Hepatocyte (in vitro differentiated cells): ENCODE measurements at regions not wholly inside any gene's neighbourhood (a gene's known extent, or its start where the extent isn't known, plus 50 kb on each side); places are given as distances from the start of the nearest gene placed in this dataset.

Experiments
- DNase-seq: peaks from one replicate; pipeline ENCODE4 v3.0.0-alpha.2; 2016; ENCODE audit warnings: low spot score
- H2AFZ ChIP-seq: fragments of 200-600 bp; sonication (generic); 2 replicates; pipeline ENCODE4 v1.6.0; 2016; ENCODE audit warnings: antibody characterized with exemption, mild to moderate bottlenecking
- H3K27ac ChIP-seq: fragments of 200-600 bp; sonication (generic); 2 replicates; pipeline ENCODE4 v1.5.1; 2016; ENCODE audit warnings: mild to moderate bottlenecking
- H3K27me3 ChIP-seq: fragments of 200-600 bp; sonication (generic); 2 replicates; pipeline ENCODE4 v1.6.1; 2016
- H3K36me3 ChIP-seq: fragments of 200-600 bp; sonication (generic); replicated peaks from 2 replicates; pipeline ENCODE4 v1.5.1; 2016; ENCODE audit warnings: low read depth; ENCODE audit not compliant: insufficient read depth
- H3K4me1 ChIP-seq: fragments of 200-600 bp; sonication (generic); 2 replicates; pipeline ENCODE4 v1.5.1; 2016; ENCODE audit warnings: mild to moderate bottlenecking, moderate library complexity; ENCODE audit not compliant: insufficient read depth
- H3K4me2 ChIP-seq: fragments of 200-600 bp; sonication (generic); 2 replicates; pipeline ENCODE4 v1.6.0; 2016
- H3K4me3 ChIP-seq: fragments of 200-600 bp; sonication (generic); 2 replicates; pipeline ENCODE4 v1.5.1; 2016; ENCODE audit warnings: mild to moderate bottlenecking
- H3K79me2 ChIP-seq: fragments of 200-600 bp; sonication (generic); 2 replicates; pipeline ENCODE4 v1.6.0; 2017; ENCODE audit warnings: mild to moderate bottlenecking
- H3K9me2 ChIP-seq: fragments of 200-600 bp; sonication (generic); replicated peaks from 2 replicates; pipeline ENCODE4 v1.6.0; 2017; ENCODE audit warnings: mild to moderate bottlenecking; ENCODE audit not compliant: insufficient read depth
- H3K9me3 ChIP-seq: fragments of 200-600 bp; sonication (generic); 2 replicates; pipeline ENCODE4 v1.5.1; 2016; ENCODE audit warnings: low read depth, mild to moderate bottlenecking
- H4K20me1 ChIP-seq: fragments of 200-600 bp; sonication (generic); 2 replicates; pipeline ENCODE4 v1.6.0; 2016; ENCODE audit warnings: mild to moderate bottlenecking; ENCODE audit not compliant: insufficient read depth, poor library complexity, severe bottlenecking
- CTCF ChIP-seq: fragments of 200-600 bp; sonication (generic); IDR thresholded peaks from 2 replicates; pipeline ENCODE4 v1.5.1; 2016; ENCODE audit warnings: antibody characterized with exemption, mild to moderate bottlenecking; ENCODE audit not compliant: poor library complexity
- EZH2 ChIP-seq: fragments of 200-600 bp; sonication (generic); IDR thresholded peaks from 2 replicates; pipeline ENCODE4 v1.6.1; 2016; ENCODE audit warnings: antibody characterized with exemption, mild to moderate bottlenecking, borderline replicate concordance
- EZH2phosphoT487 ChIP-seq: fragments of 200-600 bp; sonication (generic); IDR thresholded peaks from one replicate; pipeline ENCODE4 v1.6.1; 2018; ENCODE audit warnings: antibody characterized with exemption, mild to moderate bottlenecking, low read depth, moderate library complexity; ENCODE audit not compliant: unreplicated experiment, severe bottlenecking
- WGBS: methylation state at CpG from one replicate; pipeline ENCODE4 v1.1.6; 2016; ENCODE audit warnings: low lambda C conversion rate; ENCODE audit errors: missing lambda C conversion rate; 5-methylcytosine and 5-hydroxymethylcytosine counted together

- H2AFZ ChIP-seq = no peak overlapping the region
- H3K4me2 ChIP-seq = peak overlapping the region; percentile 6
- no peak for TF ChIP-seq CTCF
- TF ChIP-seq EZH2phosphoT487 = no peak
- no peak for TF ChIP-seq EZH2
Observed at GRCh38 chr22:27133681-27134314, 476.4 kb downstream of the MIAT start.

GRCh38 chr22:27134315-27134701 is 476.9 kb downstream of the MIAT start:
- Histone ChIP-seq H2AFZ (no peak overlapping the region), H3K4me1 (peaks cover 18% of the 10 kb centered on the region), H4K20me1 (no peaks in the 10 kb centered on the region), H3K79me2 (no peaks in the 10 kb centered on the region), H3K9me2 (no peaks in the 10 kb centered on the region), H3K9me3 (no peaks in the 10 kb centered on the region), H3K4me3 (no peak overlapping the region), H3K36me3 (no peaks in the 10 kb centered on the region), H3K4me2 (no peak overlapping the region), H3K27ac (no peak overlapping the region), H3K27me3 (no peaks in the 10 kb centered on the region)
- peak; percentile 48 for DNase-seq
- 80% methylated on average over 4 of the region's 4 CpGs for WGBS
- TF ChIP-seq EZH2phosphoT487 (no peak), EZH2 (no peak), CTCF (no peak)

More at GRCh38 chr22:27133681-27134314, 476.4 kb downstream of the MIAT start:
- 45% methylated on average over 11 of the region's 11 CpGs for WGBS
- H3K9me2 ChIP-seq = no peaks in the 10 kb centered on the region
- H3K36me3 ChIP-seq = no peaks in the 10 kb centered on the region
- no peak overlapping the region for H3K4me3 ChIP-seq
- H3K9me3 ChIP-seq = no peaks in the 10 kb centered on the region
- no peak overlapping the region for H3K27ac ChIP-seq
- no peak for DNase-seq
- H3K79me2 ChIP-seq = no peaks in the 10 kb centered on the region
- no peaks in the 10 kb centered on the region for H3K27me3 ChIP-seq
- no peaks in the 10 kb centered on the region for H4K20me1 ChIP-seq
- H3K4me1 ChIP-seq = peaks cover 18% of the 10 kb centered on the region

GRCh38 chr22:27135031-27135981 is 477.9 kb downstream of the MIAT start:
- Histone ChIP-seq H2AFZ (no peak overlapping the region), H3K4me2 (no peak overlapping the region), H3K36me3 (no peaks in the 10 kb centered on the region), H3K9me3 (no peaks in the 10 kb centered on the region), H3K9me2 (no peaks in the 10 kb centered on the region), H3K79me2 (no peaks in the 10 kb centered on the region), H3K4me3 (no peak overlapping the region), H4K20me1 (no peaks in the 10 kb centered on the region), H3K27me3 (no peaks in the 10 kb centered on the region), H3K27ac (no peak overlapping the region), H3K4me1 (peaks cover 18% of the 10 kb centered on the region)
- 57% methylated on average over 7 of the region's 7 CpGs for whole genome bisulfite sequencing
- TF ChIP-seq EZH2 (no peak), CTCF (no peak), EZH2phosphoT487 (no peak)
- no peak for DNase-seq
